Liver (tissue), 3 donors: ENCODE measurements at regions not wholly inside any gene's neighbourhood (a gene's known extent, or its start where the extent isn't known, plus 50 kb on each side); places are given as distances from the start of the nearest gene placed in this dataset.

Experiments
- FOXA2 ChIP-seq: IDR thresholded peaks from 2 replicates; pipeline ENCODE4 v1.6.1; 2016; ENCODE audit warnings: antibody characterized with exemption
- SP1 ChIP-seq: IDR thresholded peaks from 2 replicates; pipeline ENCODE4 v1.6.1; 2018; ENCODE audit warnings: antibody characterized with exemption, mild to moderate bottlenecking
- TF ChIP-seq, protein P1 (sequence below): fragments of 150-350 bp; IDR thresholded peaks from 2 replicates; pipeline ENCODE4 v1.5.1; 2017; ENCODE audit warnings: improper control_type of control experiment, low read depth, low read length; ENCODE audit not compliant: missing input control
- TF ChIP-seq, protein P2 (sequence below): IDR thresholded peaks from 2 replicates; pipeline ENCODE4 v1.6.1; 2016; ENCODE audit warnings: antibody characterized with exemption
- TF ChIP-seq, protein P3 (sequence below): IDR thresholded peaks from 2 replicates; pipeline ENCODE4 v1.6.1; 2016; ENCODE audit warnings: antibody characterized with exemption, mild to moderate bottlenecking
- donor health status: healthy.
- donor health status: healthy.

DNA sequence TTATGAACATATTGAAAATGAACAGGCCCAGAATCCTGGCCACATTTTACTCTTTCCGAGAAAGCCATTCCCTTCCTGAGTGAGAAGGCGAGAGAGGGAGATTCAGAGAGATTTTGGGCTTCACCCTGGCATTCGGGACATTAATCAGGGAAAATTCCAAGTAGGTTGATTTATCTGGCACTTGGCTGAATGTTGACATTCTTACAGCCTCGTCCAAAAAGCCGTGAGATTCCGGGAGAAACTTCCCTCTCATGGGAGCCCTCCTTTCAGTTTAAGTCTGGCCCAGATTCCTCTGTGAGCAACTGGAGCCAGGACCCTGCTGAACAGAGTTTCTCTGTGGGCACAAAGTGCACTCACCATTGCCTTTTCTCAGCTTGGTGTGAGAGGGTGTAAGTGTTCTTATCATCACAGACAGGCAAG lies 129.2 kb upstream of the PEG3 start:
- TF ChIP-seq, protein P1, sequence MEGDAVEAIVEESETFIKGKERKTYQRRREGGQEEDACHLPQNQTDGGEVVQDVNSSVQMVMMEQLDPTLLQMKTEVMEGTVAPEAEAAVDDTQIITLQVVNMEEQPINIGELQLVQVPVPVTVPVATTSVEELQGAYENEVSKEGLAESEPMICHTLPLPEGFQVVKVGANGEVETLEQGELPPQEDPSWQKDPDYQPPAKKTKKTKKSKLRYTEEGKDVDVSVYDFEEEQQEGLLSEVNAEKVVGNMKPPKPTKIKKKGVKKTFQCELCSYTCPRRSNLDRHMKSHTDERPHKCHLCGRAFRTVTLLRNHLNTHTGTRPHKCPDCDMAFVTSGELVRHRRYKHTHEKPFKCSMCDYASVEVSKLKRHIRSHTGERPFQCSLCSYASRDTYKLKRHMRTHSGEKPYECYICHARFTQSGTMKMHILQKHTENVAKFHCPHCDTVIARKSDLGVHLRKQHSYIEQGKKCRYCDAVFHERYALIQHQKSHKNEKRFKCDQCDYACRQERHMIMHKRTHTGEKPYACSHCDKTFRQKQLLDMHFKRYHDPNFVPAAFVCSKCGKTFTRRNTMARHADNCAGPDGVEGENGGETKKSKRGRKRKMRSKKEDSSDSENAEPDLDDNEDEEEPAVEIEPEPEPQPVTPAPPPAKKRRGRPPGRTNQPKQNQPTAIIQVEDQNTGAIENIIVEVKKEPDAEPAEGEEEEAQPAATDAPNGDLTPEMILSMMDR: no peak
- no peak for TF ChIP-seq FOXA2
- TF ChIP-seq, protein P2, sequence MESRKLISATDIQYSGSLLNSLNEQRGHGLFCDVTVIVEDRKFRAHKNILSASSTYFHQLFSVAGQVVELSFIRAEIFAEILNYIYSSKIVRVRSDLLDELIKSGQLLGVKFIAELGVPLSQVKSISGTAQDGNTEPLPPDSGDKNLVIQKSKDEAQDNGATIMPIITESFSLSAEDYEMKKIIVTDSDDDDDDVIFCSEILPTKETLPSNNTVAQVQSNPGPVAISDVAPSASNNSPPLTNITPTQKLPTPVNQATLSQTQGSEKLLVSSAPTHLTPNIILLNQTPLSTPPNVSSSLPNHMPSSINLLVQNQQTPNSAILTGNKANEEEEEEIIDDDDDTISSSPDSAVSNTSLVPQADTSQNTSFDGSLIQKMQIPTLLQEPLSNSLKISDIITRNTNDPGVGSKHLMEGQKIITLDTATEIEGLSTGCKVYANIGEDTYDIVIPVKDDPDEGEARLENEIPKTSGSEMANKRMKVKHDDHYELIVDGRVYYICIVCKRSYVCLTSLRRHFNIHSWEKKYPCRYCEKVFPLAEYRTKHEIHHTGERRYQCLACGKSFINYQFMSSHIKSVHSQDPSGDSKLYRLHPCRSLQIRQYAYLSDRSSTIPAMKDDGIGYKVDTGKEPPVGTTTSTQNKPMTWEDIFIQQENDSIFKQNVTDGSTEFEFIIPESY: no peak
- TF ChIP-seq, protein P3, sequence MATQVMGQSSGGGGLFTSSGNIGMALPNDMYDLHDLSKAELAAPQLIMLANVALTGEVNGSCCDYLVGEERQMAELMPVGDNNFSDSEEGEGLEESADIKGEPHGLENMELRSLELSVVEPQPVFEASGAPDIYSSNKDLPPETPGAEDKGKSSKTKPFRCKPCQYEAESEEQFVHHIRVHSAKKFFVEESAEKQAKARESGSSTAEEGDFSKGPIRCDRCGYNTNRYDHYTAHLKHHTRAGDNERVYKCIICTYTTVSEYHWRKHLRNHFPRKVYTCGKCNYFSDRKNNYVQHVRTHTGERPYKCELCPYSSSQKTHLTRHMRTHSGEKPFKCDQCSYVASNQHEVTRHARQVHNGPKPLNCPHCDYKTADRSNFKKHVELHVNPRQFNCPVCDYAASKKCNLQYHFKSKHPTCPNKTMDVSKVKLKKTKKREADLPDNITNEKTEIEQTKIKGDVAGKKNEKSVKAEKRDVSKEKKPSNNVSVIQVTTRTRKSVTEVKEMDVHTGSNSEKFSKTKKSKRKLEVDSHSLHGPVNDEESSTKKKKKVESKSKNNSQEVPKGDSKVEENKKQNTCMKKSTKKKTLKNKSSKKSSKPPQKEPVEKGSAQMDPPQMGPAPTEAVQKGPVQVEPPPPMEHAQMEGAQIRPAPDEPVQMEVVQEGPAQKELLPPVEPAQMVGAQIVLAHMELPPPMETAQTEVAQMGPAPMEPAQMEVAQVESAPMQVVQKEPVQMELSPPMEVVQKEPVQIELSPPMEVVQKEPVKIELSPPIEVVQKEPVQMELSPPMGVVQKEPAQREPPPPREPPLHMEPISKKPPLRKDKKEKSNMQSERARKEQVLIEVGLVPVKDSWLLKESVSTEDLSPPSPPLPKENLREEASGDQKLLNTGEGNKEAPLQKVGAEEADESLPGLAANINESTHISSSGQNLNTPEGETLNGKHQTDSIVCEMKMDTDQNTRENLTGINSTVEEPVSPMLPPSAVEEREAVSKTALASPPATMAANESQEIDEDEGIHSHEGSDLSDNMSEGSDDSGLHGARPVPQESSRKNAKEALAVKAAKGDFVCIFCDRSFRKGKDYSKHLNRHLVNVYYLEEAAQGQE: no peak
- no peak for TF ChIP-seq SP1
